GM12892 (cell line): ENCODE measurements at regions not wholly inside any gene's neighbourhood (a gene's known extent, or its start where the extent isn't known, plus 50 kb on each side); places are given as distances from the start of the nearest gene placed in this dataset.

Experiments used
- DNase-seq: peaks from one replicate; pipeline ENCODE4 v3.0.0; 2011; ENCODE audit not compliant: insufficient read length
- FAIRE-seq: peaks from 2 replicates; lab custom pipeline; 2011; peaks lifted over from hg19 to GRCh38; lab: Jason Lieb, UNC
- POLR2A ChIP-seq: IDR thresholded peaks from 2 replicates; pipeline ENCODE4 v1.6.1; 2011; ENCODE audit warnings: low read depth, low read length, control low read depth
- POLR2AphosphoS5 ChIP-seq: IDR thresholded peaks from 2 replicates; pipeline ENCODE4 v1.6.1; 2011; ENCODE audit warnings: low read depth, low read length, control low read depth
- TAF1 ChIP-seq: IDR thresholded peaks from 2 replicates; pipeline ENCODE4 v1.6.1; 2011; ENCODE audit warnings: low read depth, mild to moderate bottlenecking, control low read depth, low read length, borderline replicate concordance

DNA sequence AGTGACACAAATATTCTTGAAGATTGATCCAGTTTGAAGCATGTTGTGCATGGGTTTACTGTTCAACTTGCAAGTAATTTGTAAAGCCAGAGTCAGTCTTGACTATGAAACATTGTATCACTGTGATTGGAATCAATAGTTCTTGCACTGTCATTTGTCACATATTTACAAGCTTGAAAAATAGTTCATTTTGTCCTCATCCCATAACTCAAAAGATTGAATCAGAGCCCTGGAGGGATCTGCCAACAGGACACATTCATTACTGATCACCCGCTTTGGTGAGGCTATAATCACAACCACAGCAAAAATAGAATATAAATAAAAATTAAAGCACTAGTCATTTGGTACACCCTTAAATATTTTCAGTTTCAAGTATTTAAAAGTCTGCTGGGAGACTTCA lies 368.9 kb downstream of the WDR72 start:
- FAIRE-seq = no peak
- TF ChIP-seq POLR2AphosphoS5 (no peak), TAF1 (no peak), POLR2A (no peak)

DNA sequence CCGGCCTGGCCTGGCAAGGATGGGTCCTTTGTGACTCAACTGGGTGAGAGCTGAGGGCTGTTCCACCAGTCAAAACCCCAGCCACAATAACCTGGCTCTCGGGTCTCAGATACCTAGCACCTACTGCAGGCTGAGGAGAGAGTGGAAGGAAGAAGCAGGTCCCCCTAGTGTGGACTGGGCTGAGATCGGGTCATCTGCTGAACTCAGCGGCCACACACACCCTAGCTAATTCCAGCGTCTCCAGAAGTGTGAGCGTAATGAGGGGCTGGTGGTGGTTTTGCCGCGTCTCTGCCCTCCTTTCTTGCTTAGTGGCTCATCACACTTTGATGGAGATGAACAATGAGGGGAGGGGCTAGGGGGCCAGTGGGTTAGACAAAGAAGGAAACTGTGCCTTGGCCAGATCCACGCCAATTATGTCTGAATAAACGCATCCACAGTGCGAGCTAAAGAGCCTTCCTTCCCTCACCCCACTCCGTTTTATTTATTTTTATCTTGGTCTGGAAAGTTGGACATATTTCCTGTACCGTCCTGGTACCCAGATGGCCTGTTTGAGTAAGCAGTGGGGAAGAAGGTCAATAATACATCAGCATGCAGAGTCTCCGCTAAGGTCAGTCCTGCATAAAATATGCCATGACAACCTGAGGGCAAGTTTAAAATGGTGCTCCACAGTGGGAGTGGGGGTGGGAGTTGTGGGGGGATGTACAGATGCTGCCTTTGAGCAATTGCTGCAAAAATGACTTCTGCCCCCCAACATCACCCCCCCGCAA lies 370.0 kb downstream of the WDR72 start:
- no peak for FAIRE-seq
- TF ChIP-seq TAF1 = no peak
- TF ChIP-seq POLR2AphosphoS5 = no peak
- no peak for TF ChIP-seq POLR2A
- no peak for DNase-seq

More for the DNA sequence above, 368.9 kb downstream of the WDR72 start:
- no peak for DNase-seq

DNA sequence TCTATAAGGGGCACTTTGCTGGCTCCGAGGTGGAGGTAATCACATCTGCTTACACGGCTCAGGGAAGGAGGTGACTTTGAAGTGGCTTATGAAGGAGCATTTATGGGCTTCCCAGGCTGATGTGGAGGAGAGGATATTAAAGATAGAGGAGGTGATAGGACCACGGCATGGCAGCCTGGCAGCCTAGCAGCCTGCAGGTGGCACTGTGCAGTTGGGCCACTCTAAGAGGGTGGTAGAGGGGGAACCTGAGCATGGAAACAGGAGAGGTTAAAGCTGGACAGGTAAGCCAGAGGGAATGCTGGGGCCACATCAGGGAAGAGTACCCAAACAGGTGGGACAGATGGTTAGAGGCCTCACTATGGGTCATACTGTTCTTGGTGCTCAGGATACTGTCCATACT lies 375.0 kb downstream of the WDR72 start:
- DNase-seq = no peak
- no peak for TF ChIP-seq POLR2AphosphoS5
- TF ChIP-seq POLR2A = no peak
- no peak for TF ChIP-seq TAF1

GRCh38 chr15:53378096-53378800 lies 381.2 kb downstream of the WDR72 start:
- DNase-seq (no peak), FAIRE-seq (no peak)
- no peak for TF ChIP-seq TAF1
- no peak for TF ChIP-seq POLR2A
- no peak for TF ChIP-seq POLR2AphosphoS5

More for the DNA sequence above, 375.0 kb downstream of the WDR72 start:
- no peak for FAIRE-seq

DNA sequence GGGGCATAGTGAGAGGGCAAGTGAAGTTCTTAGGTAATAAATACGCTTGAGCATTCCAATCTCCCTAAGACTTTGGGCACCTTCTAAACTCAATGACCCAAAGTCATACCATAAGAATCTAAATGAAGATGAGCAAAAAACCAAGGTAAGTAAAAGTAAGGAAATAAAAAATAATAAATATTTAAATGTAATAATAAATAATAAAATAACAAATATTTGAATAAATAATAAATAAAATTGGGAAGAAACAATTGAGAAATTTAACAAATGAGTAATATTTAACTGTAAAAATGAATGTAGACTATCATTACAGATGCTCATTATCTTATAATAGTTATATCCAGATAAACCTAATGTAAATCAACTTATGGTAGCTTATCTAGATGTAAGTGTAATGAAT lies 391.7 kb downstream of the WDR72 start:
- DNase-seq (no peak), FAIRE-seq (no peak)
- no peak for TF ChIP-seq POLR2AphosphoS5
- TF ChIP-seq TAF1 = no peak
- TF ChIP-seq POLR2A = no peak

- no peak for DNase-seq
- no peak for FAIRE-seq
- no peak for TF ChIP-seq POLR2AphosphoS5
- no peak for TF ChIP-seq POLR2A
- TF ChIP-seq TAF1 = no peak
Observed at GRCh38 chr15:53360881-53361280, 398.6 kb downstream of the WDR72 start.

DNA sequence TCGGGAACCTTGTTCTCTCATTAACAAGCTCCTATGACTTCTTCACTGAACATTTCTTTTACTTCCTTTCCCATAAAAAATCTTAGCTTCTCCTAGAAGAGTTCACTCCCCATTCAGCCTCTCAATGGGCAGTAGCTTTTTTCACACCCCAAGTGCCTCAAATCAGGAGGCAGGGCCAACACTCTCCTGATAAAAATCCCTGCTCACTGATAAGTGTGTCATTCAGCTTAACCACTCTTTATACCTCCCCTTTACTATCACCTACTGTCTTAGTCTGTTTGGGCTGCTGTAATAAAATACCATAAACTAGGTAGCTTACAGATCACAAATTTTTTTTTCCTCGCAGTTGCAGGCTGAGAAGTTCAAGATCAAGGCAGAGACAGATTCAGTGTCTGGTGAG lies 400.4 kb downstream of the WDR72 start:
- FAIRE-seq = no peak
- TF ChIP-seq POLR2A (no peak), TAF1 (no peak), POLR2AphosphoS5 (no peak)
- no peak for DNase-seq

GRCh38 chr15:53354874-53355273 lies 404.6 kb downstream of the WDR72 start:
- FAIRE-seq = no peak
- TF ChIP-seq POLR2A (no peak), POLR2AphosphoS5 (no peak), TAF1 (no peak)
- DNase-seq = no peak

DNA sequence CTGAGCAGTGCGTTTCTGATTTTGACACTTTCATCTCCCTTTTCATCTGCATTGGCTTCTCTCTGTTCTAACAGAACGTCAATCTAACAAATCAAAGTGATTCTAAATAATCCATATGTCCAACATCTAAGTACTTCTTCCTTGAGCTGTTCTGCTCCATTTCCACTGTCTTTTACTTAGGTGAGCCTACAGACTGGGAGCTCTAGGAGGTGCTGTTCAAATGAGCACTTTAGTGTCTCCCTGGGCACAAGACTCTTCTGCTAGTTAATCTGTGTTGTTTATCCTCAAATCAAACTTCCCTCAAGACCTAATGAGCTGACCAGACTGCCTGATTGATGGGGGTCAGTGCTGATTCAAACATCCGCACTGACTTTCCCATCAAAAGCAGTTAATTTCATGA lies 408.1 kb downstream of the WDR72 start:
- TF ChIP-seq POLR2A (no peak), POLR2AphosphoS5 (no peak), TAF1 (no peak)
- DNase-seq = no peak
- FAIRE-seq = no peak

GRCh38 chr15:53346583-53346982 lies 412.9 kb downstream of the WDR72 start:
- DNase-seq (no peak), FAIRE-seq (no peak)
- TF ChIP-seq POLR2AphosphoS5 = no peak
- no peak for TF ChIP-seq POLR2A
- TF ChIP-seq TAF1 = no peak

GRCh38 chr15:53331328-53332190 lies 427.9 kb downstream of the WDR72 start:
- FAIRE-seq = no peak
- DNase-seq = no peak
- no peak for TF ChIP-seq POLR2AphosphoS5
- TF ChIP-seq TAF1 = no peak
- TF ChIP-seq POLR2A = no peak

- DNase-seq (no peak), FAIRE-seq (no peak)
Observed at GRCh38 chr15:53328341-53328740, 431.1 kb downstream of the WDR72 start.

More at GRCh38 chr15:53328341-53328740, 431.1 kb downstream of the WDR72 start:
- TF ChIP-seq POLR2AphosphoS5 (no peak), POLR2A (no peak), TAF1 (no peak)
